Trophoblast cell (in vitro differentiated cells and primary cell): ENCODE measurements at regions not wholly inside any gene's neighbourhood (a gene's known extent, or its start where the extent isn't known, plus 50 kb on each side); places are given as distances from the start of the nearest gene placed in this dataset.

Experiments used
- DNase-seq, 2 donors: peaks; one replicate each; pipeline ENCODE4 v3.0.0-alpha.2; 2016
- H2AFZ ChIP-seq: 2 replicates; pipeline ENCODE4 v1.6.1; 2013; ENCODE audit warnings: low read length, moderate library complexity, mild to moderate bottlenecking; ENCODE audit not compliant: insufficient read depth, poor library complexity
- H2AK5ac ChIP-seq: 2 replicates; pipeline ENCODE4 v1.6.1; 2013; ENCODE audit warnings: mild to moderate bottlenecking, low read length
- H2BK120ac ChIP-seq: 2 replicates; pipeline ENCODE4 v1.6.1; 2013; ENCODE audit warnings: low read length, mild to moderate bottlenecking, moderate library complexity; ENCODE audit not compliant: insufficient read depth, poor library complexity
- H2BK12ac ChIP-seq: 2 replicates; pipeline ENCODE4 v1.6.1; 2013; ENCODE audit warnings: mild to moderate bottlenecking, low read length, moderate library complexity
- H2BK5ac ChIP-seq: 2 replicates; pipeline ENCODE4 v1.6.1; 2013; ENCODE audit warnings: low read length, low read depth, moderate library complexity, mild to moderate bottlenecking; ENCODE audit not compliant: poor library complexity
- H3K14ac ChIP-seq: 2 replicates; pipeline ENCODE4 v1.6.1; 2013; ENCODE audit warnings: mild to moderate bottlenecking, low read length
- H3K18ac ChIP-seq: 2 replicates; pipeline ENCODE4 v1.6.1; 2013; ENCODE audit warnings: mild to moderate bottlenecking, low read length
- H3K23ac ChIP-seq: 2 replicates; pipeline ENCODE4 v1.6.1; 2013; ENCODE audit warnings: low read length
- H3K27ac ChIP-seq: 2 replicates; pipeline ENCODE4 v1.5.1; 2013; ENCODE audit warnings: low read depth, mild to moderate bottlenecking, inconsistent platforms, low read length, moderate library complexity
- H3K27me3 ChIP-seq: 2 replicates; pipeline ENCODE4 v1.6.1; 2013; ENCODE audit warnings: inconsistent platforms, mild to moderate bottlenecking, low read length, moderate library complexity; ENCODE audit not compliant: insufficient read depth
- H3K36me3 ChIP-seq, 2 experiments: 1 replicate in 1 of 2; 2 replicates in 1 of 2; pipeline ENCODE4 v1.6.1; 2013; ENCODE audit warnings: low read length in 2 of 2, mild to moderate bottlenecking in 2 of 2, moderate library complexity in 1 of 2; ENCODE audit not compliant: insufficient read depth in 2 of 2, control insufficient read depth in 1 of 2
- H3K4ac ChIP-seq: 2 replicates; pipeline ENCODE4 v1.6.1; 2013; ENCODE audit warnings: low read depth, mild to moderate bottlenecking, low read length, moderate library complexity
- H3K4me1 ChIP-seq, 2 experiments: 1 replicate in 1 of 2; 2 replicates in 1 of 2; pipeline ENCODE4 v1.6.1; 2013; ENCODE audit warnings: low read length in 2 of 2, mild to moderate bottlenecking in 2 of 2, moderate library complexity in 1 of 2; ENCODE audit not compliant: insufficient read depth in 2 of 2, control insufficient read depth in 1 of 2
- H3K4me2 ChIP-seq: 2 replicates; pipeline ENCODE4 v1.6.1; 2013; ENCODE audit warnings: inconsistent platforms, mild to moderate bottlenecking, low read length, moderate library complexity
- H3K4me3 ChIP-seq: 2 replicates; pipeline ENCODE4 v1.5.1; 2013; ENCODE audit warnings: mild to moderate bottlenecking, low read depth, low read length, inconsistent platforms
- H3K79me1 ChIP-seq: one replicate; pipeline ENCODE4 v1.6.1; 2013; ENCODE audit warnings: low read length
- H3K79me2 ChIP-seq: 2 replicates; pipeline ENCODE4 v1.6.1; 2013; ENCODE audit warnings: low read length, mild to moderate bottlenecking; ENCODE audit not compliant: control insufficient read depth, insufficient read depth, poor library complexity
- H3K9ac ChIP-seq: 2 replicates; pipeline ENCODE4 v1.6.1; 2013; ENCODE audit warnings: mild to moderate bottlenecking, low read length
- H3K9me3 ChIP-seq: 2 replicates; pipeline ENCODE4 v1.6.1; 2013; ENCODE audit warnings: low read depth, mild to moderate bottlenecking, control low read depth, inconsistent platforms, low read length; ENCODE audit not compliant: insufficient read depth
- H4K12ac ChIP-seq: 2 replicates; pipeline ENCODE4 v1.6.1; 2013; ENCODE audit warnings: low read depth, mild to moderate bottlenecking, low read length, moderate library complexity
- H4K8ac ChIP-seq: 2 replicates; pipeline ENCODE4 v1.6.1; 2013; ENCODE audit warnings: low read depth, mild to moderate bottlenecking, low read length, moderate library complexity
- H4K91ac ChIP-seq: one replicate; pipeline ENCODE4 v1.6.1; 2013; ENCODE audit warnings: low read depth, mild to moderate bottlenecking, low read length, moderate library complexity
- WGBS: extraction: QIAGEN DNeasy Blood & Tissue Kit; methylation state at CpG from one replicate; pipeline ENCODE4 v1.1.7; 2013; ENCODE audit warnings: missing lambda C conversion rate; ENCODE audit not compliant: insufficient read length, insufficient coverage; ENCODE audit errors: extremely low coverage; 5-methylcytosine and 5-hydroxymethylcytosine counted together

DNA sequence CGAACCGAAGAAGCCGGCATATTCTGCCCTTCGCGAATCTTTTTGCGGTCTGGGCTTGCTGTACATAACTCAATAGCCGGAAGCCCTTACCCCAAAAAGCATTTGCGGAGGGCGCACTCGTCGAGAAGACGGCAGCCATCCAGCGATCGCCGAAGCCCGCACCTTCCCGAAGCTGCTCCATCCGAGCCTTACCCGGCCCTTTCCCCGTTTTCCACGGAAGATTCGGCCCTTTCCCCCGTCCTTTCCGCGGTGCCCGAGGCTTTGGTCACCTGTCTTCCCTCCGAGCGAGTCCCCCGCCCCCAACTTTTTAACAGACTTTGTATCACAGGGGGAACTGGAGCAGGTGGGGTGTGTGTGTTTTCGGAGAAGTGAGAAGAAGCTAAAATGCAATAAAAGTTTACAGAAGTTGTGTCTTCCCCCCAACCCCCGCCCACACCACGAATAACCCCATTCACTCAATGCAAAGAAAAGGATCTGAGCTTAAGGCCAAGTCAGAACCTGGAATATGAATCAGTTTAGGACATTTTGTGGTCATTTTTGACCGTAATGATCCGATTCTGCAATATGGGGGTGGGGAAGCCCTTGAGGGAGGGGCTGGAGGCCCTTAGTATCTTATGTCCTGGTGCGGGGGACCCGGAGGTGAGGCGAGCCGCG is 99.0 kb upstream of the HSD17B12 start:
- no peak overlapping the region for H3K18ac ChIP-seq

DNA sequence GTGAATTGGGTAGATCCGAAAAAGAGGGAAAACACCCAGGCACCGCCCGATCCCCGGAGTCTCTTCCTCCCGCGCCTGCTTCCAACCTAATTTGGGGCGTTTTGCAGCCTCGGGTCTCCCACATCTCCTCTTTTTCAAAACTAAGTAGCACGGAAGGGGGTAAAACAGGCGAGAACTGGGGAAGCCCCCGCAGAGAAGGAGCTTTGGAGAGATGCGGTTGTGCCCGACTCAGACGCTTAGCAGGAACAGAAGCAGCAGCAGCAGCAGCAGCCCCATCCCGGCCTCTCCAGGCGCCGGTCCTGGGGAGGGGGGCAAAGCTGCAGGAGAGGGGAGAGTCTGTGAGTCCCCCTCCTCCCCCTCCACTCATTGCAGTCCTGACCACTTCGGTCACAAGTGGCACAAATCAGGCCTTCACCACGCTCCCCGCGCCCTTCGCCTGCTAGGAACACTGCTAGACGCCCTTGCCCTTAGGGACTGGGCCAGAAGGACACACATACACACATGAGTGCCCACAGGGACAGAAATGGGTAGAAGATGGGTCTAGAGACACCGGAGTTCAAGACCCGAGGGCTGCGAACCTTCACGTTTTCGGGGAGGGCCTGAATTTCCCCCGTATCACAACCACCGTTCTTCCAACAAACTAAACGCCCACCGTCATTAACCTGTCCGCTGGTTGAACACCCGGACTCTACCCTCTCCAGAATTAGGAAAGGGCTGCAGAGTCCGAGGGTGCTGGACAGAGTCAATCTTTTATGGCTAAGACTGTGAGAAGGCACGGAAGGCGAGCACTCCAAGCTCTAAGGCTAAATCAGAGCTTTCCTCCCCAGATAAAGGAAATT is 98.3 kb upstream of the HSD17B12 start:
- Histone ChIP-seq H2AK5ac (no peak overlapping the region), H3K4me1 (peaks cover 10 to 17% of the 10 kb centered on the region in 2 experiments), H3K4me2 (no peak overlapping the region), H3K36me3 (no peaks in the 10 kb centered on the region), H3K79me1 (no peaks in the 10 kb centered on the region), H3K14ac (no peak overlapping the region), H4K8ac (no peak overlapping the region), H4K91ac (no peak overlapping the region), H3K27ac (no peak overlapping the region), H2BK5ac (no peak overlapping the region), H2BK120ac (no peak overlapping the region), H2AFZ (no peak overlapping the region), H3K23ac (peak overlapping the region; percentile 4), H3K18ac (no peak overlapping the region), H3K79me2 (no peaks in the 10 kb centered on the region), H2BK12ac (no peak overlapping the region), H3K9ac (no peak overlapping the region), H3K4ac (no peak overlapping the region), H3K4me3 (no peak overlapping the region), H4K12ac (no peak overlapping the region), H3K27me3 (peaks cover 74% of the 10 kb centered on the region), H3K9me3 (peaks cover 5% of the 10 kb centered on the region)
- WGBS = no CpG with 5 or more reads among the region's 37 CpGs
- no peak for DNase-seq

More for the DNA sequence above, 99.0 kb upstream of the HSD17B12 start:
- Histone ChIP-seq H3K27me3 (peaks cover 81% of the 10 kb centered on the region), H3K79me2 (no peaks in the 10 kb centered on the region), H3K4ac (no peak overlapping the region), H3K27ac (no peak overlapping the region), H3K9me3 (peaks cover 5% of the 10 kb centered on the region), H2BK5ac (no peak overlapping the region), H3K79me1 (no peaks in the 10 kb centered on the region), H3K9ac (no peak overlapping the region), H2BK12ac (no peak overlapping the region), H3K14ac (no peak overlapping the region), H2AFZ (no peak overlapping the region), H3K36me3 (no peaks in the 10 kb centered on the region), H3K4me3 (no peak overlapping the region), H4K91ac (no peak overlapping the region), H3K4me2 (peak overlapping the region; percentile 69), H2BK120ac (no peak overlapping the region), H4K12ac (no peak overlapping the region), H3K4me1 (peaks cover 10 to 17% of the 10 kb centered on the region in 2 experiments), H3K23ac (no peak overlapping the region), H2AK5ac (no peak overlapping the region), H4K8ac (no peak overlapping the region)
- no peak for DNase-seq
- no CpG with 5 or more reads among the region's 39 CpGs for whole genome bisulfite sequencing

GRCh38 chr11:43582863-43583462 is 97.6 kb upstream of the HSD17B12 start:
- Histone ChIP-seq H2BK120ac (no peak overlapping the region), H4K12ac (no peak overlapping the region), H3K4me1 (peaks cover 10 to 17% of the 10 kb centered on the region in 2 experiments), H3K36me3 (no peaks in the 10 kb centered on the region), H3K9ac (no peak overlapping the region), H2AFZ (no peak overlapping the region), H4K91ac (no peak overlapping the region), H3K9me3 (peaks cover 5% of the 10 kb centered on the region), H2BK5ac (no peak overlapping the region), H4K8ac (no peak overlapping the region), H3K79me1 (no peaks in the 10 kb centered on the region), H3K4ac (no peak overlapping the region), H3K14ac (no peak overlapping the region), H3K27ac (no peak overlapping the region), H2BK12ac (no peak overlapping the region), H3K4me3 (no peak overlapping the region), H3K23ac (no peak overlapping the region), H3K79me2 (no peaks in the 10 kb centered on the region), H3K27me3 (peaks cover 66% of the 10 kb centered on the region), H2AK5ac (no peak overlapping the region), H3K4me2 (no peak overlapping the region), H3K18ac (no peak overlapping the region)
- DNase-seq = no peak
- no CpG with 5 or more reads among the region's 26 CpGs for WGBS

GRCh38 chr11:43583548-43583947 is 97.0 kb upstream of the HSD17B12 start:
- H2BK5ac ChIP-seq = no peak overlapping the region
- peaks cover 10 to 17% of the 10 kb centered on the region in 2 experiments for H3K4me1 ChIP-seq
- H3K4me3 ChIP-seq = no peak overlapping the region
- no peaks in the 10 kb centered on the region for H3K36me3 ChIP-seq
- no peak overlapping the region for H3K4ac ChIP-seq
- no peak overlapping the region for H2BK12ac ChIP-seq
- H3K9me3 ChIP-seq = peaks cover 5% of the 10 kb centered on the region
- no peak overlapping the region for H3K9ac ChIP-seq
- no peak for DNase-seq
- H4K12ac ChIP-seq = no peak overlapping the region
- H4K8ac ChIP-seq = no peak overlapping the region
- no peak overlapping the region for H3K27ac ChIP-seq
- H2AK5ac ChIP-seq = no peak overlapping the region
- H3K79me2 ChIP-seq = no peaks in the 10 kb centered on the region
- no peak overlapping the region for H4K91ac ChIP-seq
- H3K79me1 ChIP-seq = no peaks in the 10 kb centered on the region
- H3K23ac ChIP-seq = no peak overlapping the region
- no peak overlapping the region for H3K18ac ChIP-seq
- H3K14ac ChIP-seq = no peak overlapping the region
- H2BK120ac ChIP-seq = no peak overlapping the region
- H3K27me3 ChIP-seq = peaks cover 61% of the 10 kb centered on the region
- no peak overlapping the region for H3K4me2 ChIP-seq
- WGBS = no CpG with 5 or more reads among the region's 6 CpGs
- H2AFZ ChIP-seq = no peak overlapping the region
